22Rv1 (cell line): ENCODE measurements at regions not wholly inside any gene's neighbourhood (a gene's known extent, or its start where the extent isn't known, plus 50 kb on each side); places are given as distances from the start of the nearest gene placed in this dataset.

Experiments
- ZFX ChIP-seq: fragments of 450-650 bp; IDR thresholded peaks from 2 replicates; pipeline ENCODE4 v1.6.1; 2017; ENCODE audit warnings: antibody characterized with exemption, borderline replicate concordance
- TF ChIP-seq, protein P1 (sequence below): fragments of 450-650 bp; IDR thresholded peaks from 2 replicates; pipeline ENCODE4 v1.5.1; 2017; ENCODE audit warnings: mild to moderate bottlenecking

DNA sequence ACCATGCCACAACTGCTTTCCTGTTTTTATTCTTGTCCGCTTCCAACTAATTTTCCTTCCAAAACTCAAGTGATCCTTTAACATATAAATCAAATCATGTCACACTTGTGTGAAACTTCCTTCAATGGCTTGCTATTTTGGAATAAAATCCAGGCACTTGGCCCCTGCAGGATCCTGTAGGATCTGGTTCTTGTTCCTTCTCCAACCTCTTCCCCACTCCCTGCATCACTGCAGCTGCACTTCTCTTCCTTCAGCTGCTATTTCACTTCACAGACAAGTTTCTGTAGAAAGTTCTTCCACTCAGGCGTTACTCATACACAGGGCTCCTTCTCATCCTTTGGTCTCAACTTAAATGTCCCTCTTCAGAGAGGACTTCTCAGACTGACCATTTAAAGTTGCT, 239.7 kb upstream of the BTG1 start:
- TF ChIP-seq, protein P1, sequence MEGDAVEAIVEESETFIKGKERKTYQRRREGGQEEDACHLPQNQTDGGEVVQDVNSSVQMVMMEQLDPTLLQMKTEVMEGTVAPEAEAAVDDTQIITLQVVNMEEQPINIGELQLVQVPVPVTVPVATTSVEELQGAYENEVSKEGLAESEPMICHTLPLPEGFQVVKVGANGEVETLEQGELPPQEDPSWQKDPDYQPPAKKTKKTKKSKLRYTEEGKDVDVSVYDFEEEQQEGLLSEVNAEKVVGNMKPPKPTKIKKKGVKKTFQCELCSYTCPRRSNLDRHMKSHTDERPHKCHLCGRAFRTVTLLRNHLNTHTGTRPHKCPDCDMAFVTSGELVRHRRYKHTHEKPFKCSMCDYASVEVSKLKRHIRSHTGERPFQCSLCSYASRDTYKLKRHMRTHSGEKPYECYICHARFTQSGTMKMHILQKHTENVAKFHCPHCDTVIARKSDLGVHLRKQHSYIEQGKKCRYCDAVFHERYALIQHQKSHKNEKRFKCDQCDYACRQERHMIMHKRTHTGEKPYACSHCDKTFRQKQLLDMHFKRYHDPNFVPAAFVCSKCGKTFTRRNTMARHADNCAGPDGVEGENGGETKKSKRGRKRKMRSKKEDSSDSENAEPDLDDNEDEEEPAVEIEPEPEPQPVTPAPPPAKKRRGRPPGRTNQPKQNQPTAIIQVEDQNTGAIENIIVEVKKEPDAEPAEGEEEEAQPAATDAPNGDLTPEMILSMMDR: no peak
- TF ChIP-seq ZFX: no peak
